Effector memory CD8-positive, alpha-beta T cell (primary cell): ENCODE measurements at regions not wholly inside any gene's neighbourhood (a gene's known extent, or its start where the extent isn't known, plus 50 kb on each side); places are given as distances from the start of the nearest gene placed in this dataset.

ENCODE experiments used
- ATAC-seq: fragments of 150-1000 bp; cut with Tn5 transposase; replicated peaks from 2 replicates; pipeline ENCODE4 v1.10.0; 2021; ENCODE audit warnings: mild to moderate bottlenecking, moderate library complexity
- DNase-seq, 3 experiments: peaks; one replicate each; pipeline ENCODE4 v3.0.0; 2021
- H3K27ac Mint-ChIP-seq, 2 donors: one replicate each; pipeline ENCODE4 v1.8.0; 2022; ENCODE audit warnings: mild to moderate bottlenecking in 2 of 2, mixed read lengths in 2 of 2, moderate library complexity in 2 of 2
- H3K27me3 Mint-ChIP-seq, 2 donors: one replicate each; pipeline ENCODE4 v1.8.0; 2022; ENCODE audit warnings: mixed read lengths in 2 of 2
- H3K36me3 Mint-ChIP-seq: one replicate; pipeline ENCODE4 v1.8.0; 2022; ENCODE audit warnings: mild to moderate bottlenecking, moderate library complexity, mixed read lengths; ENCODE audit not compliant: insufficient read depth
- H3K4me1 Mint-ChIP-seq, 2 donors: one replicate each; pipeline ENCODE4 v1.8.0; 2022; ENCODE audit warnings: low read depth in 2 of 2, mixed read lengths in 2 of 2
- H3K4me3 Mint-ChIP-seq, 2 donors: one replicate each; pipeline ENCODE4 v1.8.0; 2022; ENCODE audit warnings: mild to moderate bottlenecking in 2 of 2, mixed read lengths in 2 of 2, moderate library complexity in 2 of 2
- H3K9me3 Mint-ChIP-seq, 2 donors: one replicate each; pipeline ENCODE4 v1.8.0; 2022; ENCODE audit warnings: mixed read lengths in 2 of 2

DNA sequence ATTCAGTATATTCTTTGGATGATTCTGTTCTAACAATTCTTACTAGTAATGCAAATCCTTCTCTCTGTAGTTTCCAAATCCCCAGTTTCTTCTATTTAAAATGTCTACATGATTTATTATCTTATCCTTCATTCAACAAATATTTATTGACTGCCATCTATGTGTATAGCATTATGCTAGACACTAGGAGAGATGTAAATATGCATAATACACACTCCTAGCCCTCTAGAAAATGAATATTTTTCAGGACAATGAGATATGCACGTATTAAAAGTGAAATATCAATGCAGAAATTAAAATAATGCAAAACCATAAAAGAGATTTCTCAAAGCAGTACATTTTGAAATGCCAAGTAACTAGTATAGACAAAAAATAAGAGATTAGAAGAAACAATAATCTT is 293.5 kb upstream of the CNR1 start:
- Mint-ChIP-seq H3K27me3 (peaks cover 0 to 21% of the 10 kb centered on the region in 2 donors), H3K4me3 (no peak overlapping the region), H3K36me3 (no peaks in the 10 kb centered on the region), H3K27ac (no peak overlapping the region), H3K4me1 (no peaks in the 10 kb centered on the region), H3K9me3 (no peaks in the 10 kb centered on the region)
- ATAC-seq, result no peak
- no peak for DNase-seq

DNA sequence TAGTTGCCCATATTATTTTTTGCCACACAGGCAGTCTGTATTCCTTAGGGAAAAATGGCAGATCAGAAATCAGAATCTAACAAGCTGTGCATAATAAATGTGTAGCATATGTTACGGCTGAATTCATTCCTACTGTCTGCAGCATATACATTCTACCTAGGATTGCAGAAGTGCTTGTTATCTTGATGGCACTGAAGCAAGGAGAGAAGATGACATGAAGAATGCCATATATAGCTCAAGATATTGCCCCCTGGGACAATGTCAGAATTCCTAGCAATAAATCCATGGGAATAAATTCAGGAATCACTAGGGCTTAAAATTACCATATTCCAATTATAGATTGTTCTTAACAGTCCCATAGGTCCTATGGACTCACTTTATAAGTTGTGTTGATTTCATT is 293.0 kb upstream of the CNR1 start:
- ATAC-seq, result no peak
- Mint-ChIP-seq H3K4me1 (no peaks in the 10 kb centered on the region), H3K4me3 (no peak overlapping the region), H3K36me3 (no peaks in the 10 kb centered on the region), H3K27me3 (peaks cover 0 to 21% of the 10 kb centered on the region in 2 donors), H3K9me3 (no peaks in the 10 kb centered on the region), H3K27ac (no peak overlapping the region)
- DNase-seq, result no peak

DNA sequence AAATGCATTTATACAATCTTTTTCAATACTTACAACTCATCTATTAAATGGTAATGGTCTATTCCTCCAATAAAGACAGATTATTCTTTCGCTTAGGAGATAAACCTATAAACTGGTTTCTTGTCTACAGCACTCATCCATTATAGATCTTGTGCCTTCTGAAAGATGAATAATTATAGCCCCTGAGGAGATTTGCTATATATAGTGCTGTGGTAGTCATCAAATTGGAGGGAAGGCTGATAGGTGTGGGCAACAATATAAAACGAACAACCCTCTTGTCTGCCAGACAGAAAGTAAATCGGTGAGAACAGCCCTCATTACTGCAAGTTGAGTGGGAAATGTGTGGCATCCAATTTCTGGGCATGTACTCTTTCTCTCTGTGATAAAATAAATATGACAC is 292.5 kb upstream of the CNR1 start:
- Mint-ChIP-seq H3K4me1 (no peaks in the 10 kb centered on the region), H3K36me3 (no peaks in the 10 kb centered on the region), H3K27ac (no peak overlapping the region), H3K9me3 (no peaks in the 10 kb centered on the region), H3K27me3 (peaks cover 0 to 21% of the 10 kb centered on the region in 2 donors), H3K4me3 (no peak overlapping the region)
- DNase-seq (no peak), ATAC-seq (no peak)

DNA sequence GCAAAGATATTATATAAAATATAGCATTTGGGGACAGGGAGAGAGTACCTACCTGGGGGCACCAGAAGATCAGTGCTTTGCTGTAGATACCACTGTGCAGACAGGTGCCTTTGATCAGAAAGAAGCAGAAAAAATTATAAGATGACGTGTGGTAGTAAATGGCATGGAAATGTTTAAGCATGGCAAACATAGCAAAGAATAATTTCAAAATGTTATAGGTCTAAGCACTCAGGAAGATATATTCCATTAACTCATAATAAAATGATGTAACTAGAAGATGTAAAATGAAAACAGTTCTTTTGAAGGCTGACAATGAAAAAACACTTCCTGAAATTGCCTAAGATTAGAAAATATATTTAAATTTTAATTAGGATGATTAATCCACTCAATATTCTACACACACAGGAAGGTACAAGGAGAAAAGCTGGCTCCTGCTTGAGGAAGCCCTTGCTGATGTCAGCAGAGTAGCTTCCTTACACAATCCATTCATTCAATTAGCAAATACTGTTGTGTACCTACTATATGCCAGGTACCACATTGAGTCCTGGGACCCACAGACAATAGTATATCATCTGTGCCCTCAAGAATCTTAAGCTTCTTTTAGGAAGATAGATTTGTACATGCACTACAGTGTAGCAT is 290.2 kb upstream of the CNR1 start:
- Mint-ChIP-seq H3K9me3 (no peaks in the 10 kb centered on the region), H3K27me3 (peaks cover 0 to 11% of the 10 kb centered on the region in 2 donors), H3K4me3 (no peak overlapping the region), H3K36me3 (no peaks in the 10 kb centered on the region), H3K27ac (no peak overlapping the region), H3K4me1 (no peaks in the 10 kb centered on the region)
- no peak for DNase-seq
- no peak for ATAC-seq

DNA sequence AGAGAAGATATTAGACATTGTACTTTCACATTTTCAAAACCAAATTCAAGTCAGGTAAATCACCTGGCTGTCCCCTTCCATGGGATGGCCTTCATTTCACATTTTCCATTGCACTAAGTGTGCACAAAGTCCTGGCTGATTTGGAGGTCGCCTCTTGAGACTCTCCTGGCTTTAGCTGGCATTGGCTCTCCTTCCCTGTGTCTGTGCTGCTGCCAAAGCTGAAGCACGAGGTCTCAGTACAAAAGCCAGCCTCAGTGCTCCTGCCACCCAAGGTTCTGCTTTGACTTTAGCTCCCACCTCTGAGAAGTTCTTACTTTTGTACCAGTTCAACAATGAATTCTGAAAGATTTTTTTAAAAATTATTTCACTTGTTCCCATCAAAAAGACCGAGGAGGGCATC is 289.2 kb upstream of the CNR1 start:
- peaks cover 0 to 3% of the 10 kb centered on the region in 2 donors for H3K9me3 Mint-ChIP-seq
- H3K27ac Mint-ChIP-seq, result no peak overlapping the region
- H3K4me1 Mint-ChIP-seq, result no peaks in the 10 kb centered on the region
- H3K36me3 Mint-ChIP-seq, result no peaks in the 10 kb centered on the region
- no peak for ATAC-seq
- H3K4me3 Mint-ChIP-seq, result no peak overlapping the region
- H3K27me3 Mint-ChIP-seq, result peaks cover 6 to 17% of the 10 kb centered on the region in 2 donors
- no peak for DNase-seq

DNA sequence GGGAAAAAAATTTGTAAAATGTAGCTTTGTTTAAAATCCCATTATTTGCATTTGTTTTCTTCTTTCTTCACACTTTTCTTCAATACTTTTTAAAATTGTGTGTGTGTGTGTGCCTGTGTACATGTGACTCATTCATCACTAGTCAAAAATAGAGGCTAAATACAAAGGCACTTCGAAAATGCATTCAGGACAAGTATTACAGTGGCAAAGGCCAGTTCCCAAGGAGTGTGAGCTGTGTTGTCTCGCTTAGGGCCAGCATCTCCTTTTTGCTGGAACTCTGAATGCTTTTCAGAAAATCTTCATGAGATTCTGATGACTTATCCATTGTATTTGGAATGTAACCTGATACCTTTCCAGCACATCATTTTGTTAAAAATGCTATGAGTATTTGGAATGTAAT is 288.5 kb upstream of the CNR1 start:
- no peak overlapping the region for H3K4me3 Mint-ChIP-seq
- H3K36me3 Mint-ChIP-seq, result no peaks in the 10 kb centered on the region
- no peak overlapping the region for H3K27ac Mint-ChIP-seq
- DNase-seq (no peak), ATAC-seq (no peak)
- H3K27me3 Mint-ChIP-seq, result peaks cover 9 to 19% of the 10 kb centered on the region in 2 donors
- H3K9me3 Mint-ChIP-seq, result peaks cover 0 to 3% of the 10 kb centered on the region in 2 donors
- no peaks in the 10 kb centered on the region for H3K4me1 Mint-ChIP-seq

DNA sequence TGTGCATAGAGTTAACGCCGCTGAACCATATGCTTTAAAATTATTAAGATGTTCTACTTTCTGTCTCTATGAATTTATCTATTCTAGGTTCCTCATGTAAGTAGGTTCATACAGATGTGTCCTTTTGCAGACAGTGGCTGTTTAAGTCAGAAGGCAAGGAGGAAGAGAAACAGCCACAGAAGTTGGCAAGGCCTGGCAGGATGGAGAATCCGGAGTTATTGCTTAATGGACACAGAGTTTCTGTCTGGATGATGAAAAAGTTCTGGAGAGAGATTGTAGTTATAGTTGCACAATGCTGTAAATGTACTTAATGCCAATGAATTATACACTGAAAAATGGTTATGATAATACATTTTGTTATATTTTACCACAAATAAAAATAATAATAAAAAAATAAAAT is 283.6 kb upstream of the CNR1 start:
- DNase-seq (no peak), ATAC-seq (no peak)
- Mint-ChIP-seq H3K27ac (no peak overlapping the region), H3K27me3 (peaks cover 9 to 14% of the 10 kb centered on the region in 2 donors), H3K9me3 (peaks cover 0 to 3% of the 10 kb centered on the region in 2 donors), H3K36me3 (no peaks in the 10 kb centered on the region), H3K4me1 (no peaks in the 10 kb centered on the region), H3K4me3 (no peak overlapping the region)

DNA sequence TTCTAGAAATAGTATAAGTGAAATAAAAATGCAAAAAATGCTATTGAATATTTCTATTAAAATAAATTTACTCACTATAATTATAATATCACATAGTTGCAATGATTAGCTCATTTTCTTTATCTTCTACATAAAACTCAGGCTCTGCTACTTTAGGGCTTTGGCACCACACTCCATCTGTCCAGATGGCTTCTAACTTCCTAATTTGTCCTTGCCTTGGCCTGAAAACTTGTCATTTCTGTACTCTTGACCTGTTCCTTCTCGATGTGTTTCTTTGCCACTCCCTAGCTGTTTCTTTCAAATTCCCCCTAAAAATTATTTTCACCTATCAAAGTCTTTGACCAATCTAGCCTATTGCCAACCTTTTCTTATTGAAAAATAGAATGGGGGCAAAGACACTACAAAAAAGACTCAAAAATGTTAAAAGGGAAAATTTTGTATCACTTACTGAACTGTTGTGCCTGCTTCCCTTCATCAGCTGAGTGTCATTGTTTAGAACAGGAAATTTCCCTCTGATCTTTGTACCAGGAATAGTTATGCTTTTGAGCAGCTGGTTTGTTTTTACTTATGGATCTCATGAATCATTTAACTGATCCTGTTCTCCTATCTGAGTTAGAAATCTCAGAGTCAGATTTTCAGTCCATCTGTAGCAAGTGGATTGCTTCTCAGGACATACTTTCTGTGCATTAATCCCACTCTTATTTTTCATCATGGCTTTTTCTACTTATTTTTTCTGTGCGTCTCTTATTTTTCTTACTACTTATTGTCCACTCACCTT is 279.2 kb upstream of the CNR1 start:
- no peaks in the 10 kb centered on the region for H3K4me1 Mint-ChIP-seq
- H3K27ac Mint-ChIP-seq, result no peak overlapping the region
- H3K4me3 Mint-ChIP-seq, result no peak overlapping the region
- H3K36me3 Mint-ChIP-seq, result no peaks in the 10 kb centered on the region
- peaks cover 4 to 8% of the 10 kb centered on the region in 2 donors for H3K27me3 Mint-ChIP-seq
- peaks cover 0 to under 1% of the 10 kb centered on the region in 2 donors for H3K9me3 Mint-ChIP-seq
- DNase-seq (no peak), ATAC-seq (no peak)

DNA sequence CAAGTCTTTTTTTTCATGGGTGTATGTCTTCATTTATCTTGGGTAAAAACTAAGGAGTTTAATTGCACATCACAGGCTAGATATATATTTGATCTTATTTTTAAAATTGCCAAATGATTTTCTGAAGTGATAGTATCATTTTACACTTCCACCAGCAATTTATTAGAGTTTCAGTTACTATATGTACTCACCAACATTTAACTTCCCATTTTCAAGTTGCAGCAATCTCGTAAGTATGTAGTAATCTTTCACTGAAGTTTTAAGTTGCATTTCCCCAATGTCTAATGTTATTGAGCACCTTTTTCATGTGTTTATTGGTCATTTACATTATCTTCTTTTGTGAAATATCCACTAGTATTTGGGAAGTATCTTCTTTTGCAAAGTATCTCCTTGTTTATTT is 277.4 kb upstream of the CNR1 start:
- Mint-ChIP-seq H3K9me3 (no peaks in the 10 kb centered on the region), H3K4me1 (no peaks in the 10 kb centered on the region), H3K27me3 (peaks cover 0 to 6% of the 10 kb centered on the region in 2 donors), H3K36me3 (no peaks in the 10 kb centered on the region), H3K27ac (no peak overlapping the region), H3K4me3 (no peak overlapping the region)
- no peak for ATAC-seq
- DNase-seq, result no peak

DNA sequence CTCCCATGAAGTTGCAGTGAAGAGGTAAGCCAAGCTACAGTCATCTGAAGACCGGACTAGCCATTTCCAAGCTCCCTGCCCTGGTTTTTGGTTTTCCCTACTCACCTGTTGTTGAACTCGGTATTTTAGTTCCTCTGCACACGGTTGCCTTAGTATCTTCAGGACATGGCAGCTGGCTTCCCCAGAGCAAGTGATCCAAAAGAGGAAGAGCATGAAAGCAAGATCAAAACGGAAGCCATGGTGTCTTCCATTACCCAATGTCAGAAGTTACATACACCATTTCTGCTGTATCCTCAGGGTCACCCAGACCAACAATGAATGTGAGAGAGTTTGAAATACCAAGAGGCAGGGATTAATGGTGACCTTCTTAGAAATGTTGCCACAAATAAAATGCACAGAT is 276.6 kb upstream of the CNR1 start:
- no peak overlapping the region for H3K27ac Mint-ChIP-seq
- no peaks in the 10 kb centered on the region for H3K36me3 Mint-ChIP-seq
- H3K4me1 Mint-ChIP-seq, result no peaks in the 10 kb centered on the region
- DNase-seq (no peak), ATAC-seq (no peak)
- no peak overlapping the region for H3K4me3 Mint-ChIP-seq
- H3K9me3 Mint-ChIP-seq, result no peaks in the 10 kb centered on the region
- peaks cover 0 to 6% of the 10 kb centered on the region in 2 donors for H3K27me3 Mint-ChIP-seq

DNA sequence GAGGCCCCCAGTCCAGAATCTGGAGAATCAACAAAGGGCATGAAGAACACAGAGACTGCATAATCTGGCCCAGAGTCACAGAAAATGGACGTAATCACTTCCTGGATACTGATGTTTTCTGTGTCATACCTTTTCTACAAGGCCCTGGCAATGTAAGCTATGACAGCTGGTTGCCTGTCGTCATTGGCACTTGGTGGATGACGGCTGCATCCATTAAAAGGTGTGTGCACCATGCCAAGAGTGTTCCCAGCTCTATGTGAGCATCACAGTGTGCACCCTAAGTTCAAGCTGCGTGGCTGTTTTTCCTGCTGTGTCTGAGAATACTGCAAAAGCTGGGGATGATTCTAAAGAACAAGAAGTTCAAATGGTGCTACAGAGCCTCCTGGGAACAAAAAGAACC is 275.2 kb upstream of the CNR1 start:
- Mint-ChIP-seq H3K27ac (no peak overlapping the region), H3K9me3 (no peaks in the 10 kb centered on the region), H3K4me3 (no peak overlapping the region), H3K27me3 (peaks cover 0 to 6% of the 10 kb centered on the region in 2 donors), H3K4me1 (no peaks in the 10 kb centered on the region), H3K36me3 (no peaks in the 10 kb centered on the region)
- DNase-seq, result no peak
- ATAC-seq, result no peak

DNA sequence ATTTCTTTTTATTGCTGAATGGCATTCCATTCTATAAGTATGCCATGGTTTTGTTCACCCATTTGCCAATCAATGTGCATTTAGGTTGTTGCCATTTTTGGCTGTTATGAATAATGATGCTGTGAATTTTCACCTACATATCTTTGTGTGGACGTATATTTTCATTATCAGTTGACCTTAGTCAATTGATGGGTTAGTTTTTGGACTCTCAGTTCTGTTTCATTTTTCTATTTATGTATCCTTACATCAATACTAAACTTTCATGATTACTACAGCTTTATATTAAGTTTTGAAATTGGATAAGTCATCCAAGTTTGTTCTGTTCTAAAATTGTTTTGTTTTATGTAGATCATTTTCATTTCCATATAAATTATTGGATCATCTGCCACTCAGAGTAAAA is 261.9 kb upstream of the CNR1 start:
- ATAC-seq (no peak), DNase-seq (no peak)
- Mint-ChIP-seq H3K4me1 (no peaks in the 10 kb centered on the region), H3K27ac (no peak overlapping the region), H3K36me3 (no peaks in the 10 kb centered on the region), H3K27me3 (peaks cover 23 to 27% of the 10 kb centered on the region in 2 donors), H3K9me3 (no peaks in the 10 kb centered on the region), H3K4me3 (no peak overlapping the region)

DNA sequence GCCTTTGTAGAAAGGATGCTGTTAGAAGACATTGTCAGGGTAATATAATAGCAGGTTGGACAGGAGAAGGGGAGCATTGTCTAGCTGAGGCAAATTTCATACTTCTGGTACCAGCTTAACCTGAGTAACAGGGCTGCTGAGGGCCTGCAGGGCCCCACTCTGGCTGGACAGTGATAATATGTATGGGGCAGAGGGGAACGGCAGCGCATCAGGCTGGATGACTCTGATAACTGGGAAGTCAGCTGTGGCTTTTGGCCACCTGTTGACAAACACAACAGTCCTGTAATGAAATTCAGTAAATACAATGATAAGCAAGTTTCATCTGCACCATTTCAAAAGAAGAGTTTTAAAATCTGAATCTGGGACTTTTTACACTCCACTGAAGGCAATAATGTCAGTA is 259.9 kb upstream of the CNR1 start:
- DNase-seq, result no peak
- H3K4me1 Mint-ChIP-seq, result no peaks in the 10 kb centered on the region
- H3K27me3 Mint-ChIP-seq, result peaks cover 9 to 12% of the 10 kb centered on the region in 2 donors
- H3K4me3 Mint-ChIP-seq, result no peak overlapping the region
- H3K36me3 Mint-ChIP-seq, result no peaks in the 10 kb centered on the region
- H3K27ac Mint-ChIP-seq, result no peak overlapping the region
- no peaks in the 10 kb centered on the region for H3K9me3 Mint-ChIP-seq
- ATAC-seq, result no peak

DNA sequence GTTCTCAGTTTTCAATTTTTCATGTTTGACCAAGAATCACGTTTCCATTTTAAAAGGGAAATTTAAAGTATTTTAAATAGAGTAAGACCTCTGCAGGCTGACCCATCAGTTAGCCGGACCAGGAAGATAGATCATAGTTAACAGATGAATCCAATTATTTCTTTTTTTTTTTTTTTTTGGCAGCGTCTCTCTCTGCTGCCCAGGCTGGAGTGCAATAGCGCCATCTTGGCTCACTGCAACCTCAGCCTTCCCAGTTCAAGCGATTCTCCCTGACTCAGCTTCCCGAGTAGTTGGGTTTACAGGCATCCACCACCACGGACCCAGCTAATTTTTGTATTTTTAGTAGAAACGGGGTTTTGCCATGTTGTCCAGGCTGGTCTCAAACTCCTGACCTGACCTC is 256.7 kb upstream of the CNR1 start:
- no peaks in the 10 kb centered on the region for H3K9me3 Mint-ChIP-seq
- peaks cover 9 to 17% of the 10 kb centered on the region in 2 donors for H3K27me3 Mint-ChIP-seq
- no peaks in the 10 kb centered on the region for H3K36me3 Mint-ChIP-seq
- DNase-seq (no peak), ATAC-seq (no peak)
- no peak overlapping the region for H3K27ac Mint-ChIP-seq
- no peak overlapping the region for H3K4me3 Mint-ChIP-seq
- no peaks in the 10 kb centered on the region for H3K4me1 Mint-ChIP-seq
